ENCODE measurements at regions not wholly inside any gene's neighbourhood (a gene's known extent, or its start where the extent isn't known, plus 50 kb on each side); places are given as distances from the start of the nearest gene placed in this dataset.
"Not testable (repeated sequence)": the region's sequence is repeated elsewhere in the genome, so short reads cannot be mapped to it uniquely, and the experiment has no call there.

GRCh38 chr16:51981725-51982124, 565.2 kb downstream of the TOX3 start:
- no peak for TF ChIP-seq CTCF (IDR thresholded peaks at IDR 0.05)
- Histone ChIP-seq H3K4me3 (no peak overlapping the region), H3K9me3 (peaks cover 0 to 1% of the 10 kb centered on the region in 2 donors), H3K27ac (no peak overlapping the region), H3K36me3 (no peaks in the 10 kb centered on the region), H3K27me3 (no peaks in the 10 kb centered on the region), H3K4me1 (no peaks in the 10 kb centered on the region)
- no peak for ATAC-seq
- intact Hi-C loops (cut with DNase I), result no loop called here
- no peak for DNase-seq

- intact Hi-C loops (cut with DNase I), result not testable (repeated sequence)
Measured at GRCh38 chr16:51977506-51977905, 569.4 kb downstream of the TOX3 start.

GRCh38 chr16:51971184-51971583, 575.8 kb downstream of the TOX3 start:
- no peak for ATAC-seq
- intact Hi-C loops (cut with DNase I), result no loop called here

More at GRCh38 chr16:51977506-51977905, 569.4 kb downstream of the TOX3 start:
- not testable (repeated sequence) for H3K9me3 ChIP-seq, H3K27me3 ChIP-seq, H3K27ac ChIP-seq, H3K4me3 ChIP-seq, H3K4me1 ChIP-seq, DNase-seq, H3K36me3 ChIP-seq, ATAC-seq

GRCh38 chr16:51968749-51969148, 578.2 kb downstream of the TOX3 start:
- H3K4me1 ChIP-seq, result no peaks in the 10 kb centered on the region
- intact Hi-C loops (cut with DNase I), result no loop called here
- TF ChIP-seq CTCF (IDR thresholded peaks at IDR 0.05), result no peak
- H3K9me3 ChIP-seq, result no peaks in the 10 kb centered on the region
- no peak for ATAC-seq
- H3K4me3 ChIP-seq, result no peak overlapping the region
- H3K27me3 ChIP-seq, result no peaks in the 10 kb centered on the region
- no peak overlapping the region for H3K27ac ChIP-seq
- no peak for DNase-seq
- H3K36me3 ChIP-seq, result no peaks in the 10 kb centered on the region

More at GRCh38 chr16:51971184-51971583, 575.8 kb downstream of the TOX3 start:
- no peak for TF ChIP-seq CTCF (IDR thresholded peaks at IDR 0.05)
- Histone ChIP-seq H3K4me1 (no peaks in the 10 kb centered on the region), H3K4me3 (no peak overlapping the region), H3K27me3 (no peaks in the 10 kb centered on the region), H3K27ac (no peak overlapping the region), H3K36me3 (no peaks in the 10 kb centered on the region), H3K9me3 (no peaks in the 10 kb centered on the region)
- DNase-seq, result no peak

GRCh38 chr16:51967646-51968045, 579.3 kb downstream of the TOX3 start:
- intact Hi-C loops (cut with DNase I), result no loop called here
- H3K27ac ChIP-seq, result no peak overlapping the region
- no peaks in the 10 kb centered on the region for H3K36me3 ChIP-seq
- no peaks in the 10 kb centered on the region for H3K4me1 ChIP-seq
- TF ChIP-seq CTCF (IDR thresholded peaks at IDR 0.05), result no peak
- DNase-seq (no peak), ATAC-seq (no peak)
- H3K9me3 ChIP-seq, result no peaks in the 10 kb centered on the region
- no peaks in the 10 kb centered on the region for H3K27me3 ChIP-seq
- no peak overlapping the region for H3K4me3 ChIP-seq

- intact Hi-C loops (cut with DNase I), result no loop called here
- Histone ChIP-seq H3K4me3 (no peak overlapping the region), H3K4me1 (no peaks in the 10 kb centered on the region), H3K36me3 (no peaks in the 10 kb centered on the region), H3K27ac (no peak overlapping the region), H3K27me3 (no peaks in the 10 kb centered on the region), H3K9me3 (no peaks in the 10 kb centered on the region)
- DNase-seq (no peak), ATAC-seq (no peak)
- no peak for TF ChIP-seq CTCF (IDR thresholded peaks at IDR 0.05)
Measured at GRCh38 chr16:51960931-51961330, 586.0 kb downstream of the TOX3 start.
